Testis (tissue), 2 donors: ENCODE measurements at regions not wholly inside any gene's neighbourhood (a gene's known extent, or its start where the extent isn't known, plus 50 kb on each side); places are given as distances from the start of the nearest gene placed in this dataset.

Experiments
- POLR2A ChIP-seq: fragments of 450-650 bp; IDR thresholded peaks from one replicate; pipeline ENCODE4 v1.6.1; 2017; ENCODE audit warnings: antibody characterized with exemption, mild to moderate bottlenecking, moderate library complexity
- TF ChIP-seq, protein P1 (sequence below), 3 experiments: fragments of 450-650 bp in 2 of 3; fragments of 200-600 bp in 1 of 3; sonication (generic) in 1 of 3; IDR thresholded peaks; one replicate each; pipeline ENCODE4 v1.5.1; 2016 to 2019; ENCODE audit warnings: antibody characterized with exemption in 3 of 3, mild to moderate bottlenecking in 2 of 3, moderate library complexity in 1 of 3

DNA sequence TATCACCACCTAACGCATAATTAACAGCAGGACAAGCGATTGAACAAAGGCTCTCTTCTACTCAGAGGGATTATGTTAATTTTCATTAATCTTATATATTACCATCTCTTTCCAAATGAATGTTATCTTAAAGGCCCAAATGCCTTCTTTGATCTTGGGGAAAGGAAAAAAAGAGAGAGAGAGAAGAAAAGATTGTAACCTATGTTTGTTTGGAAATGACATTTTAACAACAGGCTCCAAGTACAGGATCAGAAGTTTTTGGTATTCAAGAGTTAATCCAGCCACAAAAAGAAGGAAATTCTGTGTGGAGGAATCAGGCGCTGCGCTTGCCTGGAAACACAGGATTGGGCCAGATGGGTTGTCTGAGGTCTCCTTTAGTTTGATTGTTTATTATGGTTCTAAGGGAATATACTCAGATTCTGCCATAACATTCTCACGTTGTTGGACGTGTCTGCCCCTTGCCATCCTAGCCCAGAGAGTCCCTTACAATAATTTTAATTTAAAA is 100.7 kb upstream of the STX18 start:
- TF ChIP-seq, protein P1, sequence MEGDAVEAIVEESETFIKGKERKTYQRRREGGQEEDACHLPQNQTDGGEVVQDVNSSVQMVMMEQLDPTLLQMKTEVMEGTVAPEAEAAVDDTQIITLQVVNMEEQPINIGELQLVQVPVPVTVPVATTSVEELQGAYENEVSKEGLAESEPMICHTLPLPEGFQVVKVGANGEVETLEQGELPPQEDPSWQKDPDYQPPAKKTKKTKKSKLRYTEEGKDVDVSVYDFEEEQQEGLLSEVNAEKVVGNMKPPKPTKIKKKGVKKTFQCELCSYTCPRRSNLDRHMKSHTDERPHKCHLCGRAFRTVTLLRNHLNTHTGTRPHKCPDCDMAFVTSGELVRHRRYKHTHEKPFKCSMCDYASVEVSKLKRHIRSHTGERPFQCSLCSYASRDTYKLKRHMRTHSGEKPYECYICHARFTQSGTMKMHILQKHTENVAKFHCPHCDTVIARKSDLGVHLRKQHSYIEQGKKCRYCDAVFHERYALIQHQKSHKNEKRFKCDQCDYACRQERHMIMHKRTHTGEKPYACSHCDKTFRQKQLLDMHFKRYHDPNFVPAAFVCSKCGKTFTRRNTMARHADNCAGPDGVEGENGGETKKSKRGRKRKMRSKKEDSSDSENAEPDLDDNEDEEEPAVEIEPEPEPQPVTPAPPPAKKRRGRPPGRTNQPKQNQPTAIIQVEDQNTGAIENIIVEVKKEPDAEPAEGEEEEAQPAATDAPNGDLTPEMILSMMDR (IDR thresholded peaks at IDR 0.05): no peak
- no peak for TF ChIP-seq POLR2A
